ENCODE measurements at regions not wholly inside any gene's neighbourhood (a gene's known extent, or its start where the extent isn't known, plus 50 kb on each side); places are given as distances from the start of the nearest gene placed in this dataset.

GRCh38 chr18:24922491-24922890 is 429.5 kb downstream of the ZNF521 start:
- intact Hi-C loops (cut with DNase I; ENCODE audit: low total_unique reads), result no loop called here
- Histone ChIP-seq H3K27ac (no peak overlapping the region), H3K4me3 (no peak overlapping the region), H3K9me3 (no peaks in the 10 kb centered on the region), H3K27me3 (no peaks in the 10 kb centered on the region), H3K4me1 (no peaks in the 10 kb centered on the region), H3K36me3 (ENCODE audit: low read depth, missing control alignments) (no peaks in the 10 kb centered on the region)
- no peak for DNase-seq
- 72 to 80% methylated on average over 4 of the region's 4 CpGs for WGBS, 2 donors
- TF ChIP-seq POLR2A (IDR thresholded peaks at IDR 0.05) (no peak), CTCF (IDR thresholded peaks at IDR 0.05) (no peak)

GRCh38 chr18:24923138-24923537 is 428.8 kb downstream of the ZNF521 start:
- Histone ChIP-seq H3K36me3 (ENCODE audit: low read depth, missing control alignments) (no peaks in the 10 kb centered on the region), H3K27me3 (no peaks in the 10 kb centered on the region), H3K4me3 (no peak overlapping the region), H3K4me1 (no peaks in the 10 kb centered on the region), H3K9me3 (no peaks in the 10 kb centered on the region), H3K27ac (no peak overlapping the region)
- DNase-seq, result no peak
- intact Hi-C loops (cut with DNase I; ENCODE audit: low total_unique reads), result no loop called here
- WGBS, 2 donors, result 0 to 22% methylated on average over 1 of the region's 1 CpG
- TF ChIP-seq CTCF (IDR thresholded peaks at IDR 0.05) (no peak), POLR2A (IDR thresholded peaks at IDR 0.05) (no peak)

GRCh38 chr18:24924066-24924716 is 427.8 kb downstream of the ZNF521 start:
- TF ChIP-seq CTCF (IDR thresholded peaks at IDR 0.05) (no peak), POLR2A (IDR thresholded peaks at IDR 0.05) (no peak)
- no peaks in the 10 kb centered on the region for H3K36me3 ChIP-seq (ENCODE audit: low read depth, missing control alignments)
- H3K4me1 ChIP-seq, result no peaks in the 10 kb centered on the region
- WGBS, 2 donors, result 89 to 92% methylated on average over 12 of the region's 12 CpGs
- no peak for DNase-seq
- intact Hi-C loops (cut with DNase I; ENCODE audit: low total_unique reads), result no loop called here
- H3K27me3 ChIP-seq, result no peaks in the 10 kb centered on the region
- H3K27ac ChIP-seq, result no peak overlapping the region
- H3K4me3 ChIP-seq, result no peak overlapping the region
- no peaks in the 10 kb centered on the region for H3K9me3 ChIP-seq

- no peaks in the 10 kb centered on the region for H3K4me1 ChIP-seq
- H3K27ac ChIP-seq, result no peak overlapping the region
- intact Hi-C loops (cut with DNase I; ENCODE audit: low total_unique reads), result no loop called here
- H3K4me3 ChIP-seq, result no peak overlapping the region
- H3K27me3 ChIP-seq, result no peaks in the 10 kb centered on the region
- H3K9me3 ChIP-seq, result no peaks in the 10 kb centered on the region
- no peaks in the 10 kb centered on the region for H3K36me3 ChIP-seq (ENCODE audit: low read depth, missing control alignments)
- WGBS, 2 donors, result 69 to 91% methylated on average over 1 of the region's 1 CpG
- TF ChIP-seq POLR2A (IDR thresholded peaks at IDR 0.05) (no peak), CTCF (IDR thresholded peaks at IDR 0.05) (no peak)
- no peak for DNase-seq
Observed at GRCh38 chr18:24926649-24927048, 425.3 kb downstream of the ZNF521 start.

GRCh38 chr18:24928301-24928878 is 423.6 kb downstream of the ZNF521 start:
- Histone ChIP-seq H3K36me3 (ENCODE audit: low read depth, missing control alignments) (no peaks in the 10 kb centered on the region), H3K4me3 (no peak overlapping the region), H3K27ac (no peak overlapping the region), H3K27me3 (no peaks in the 10 kb centered on the region), H3K9me3 (no peaks in the 10 kb centered on the region), H3K4me1 (no peaks in the 10 kb centered on the region)
- TF ChIP-seq CTCF (IDR thresholded peaks at IDR 0.05) (no peak), POLR2A (IDR thresholded peaks at IDR 0.05) (no peak)
- intact Hi-C loops (cut with DNase I; ENCODE audit: low total_unique reads), result no loop called here
- WGBS, 2 donors, result 67 to 72% methylated on average over 8 of the region's 8 CpGs
- DNase-seq, result no peak

Data from testis (tissue), 2 donors.